Tibial artery (tissue), 4 donors: ENCODE measurements at regions not wholly inside any gene's neighbourhood (a gene's known extent, or its start where the extent isn't known, plus 50 kb on each side); places are given as distances from the start of the nearest gene placed in this dataset.

Source experiments
- DNase-seq, 2 donors: peaks; one replicate each; pipeline ENCODE4 v3.0.0-alpha.2; 2019
- H3K27ac ChIP-seq, 2 donors: fragments of 200-600 bp; sonication (generic) in 1 of 2; 1 replicate in 1 of 2; 2 replicates in 1 of 2; pipeline ENCODE4 v1.5.1; 2018 to 2019; ENCODE audit warnings: mild to moderate bottlenecking in 1 of 2
- H3K27me3 ChIP-seq, 2 donors: fragments of 200-600 bp; sonication (generic) in 1 of 2; one replicate each; pipeline versions ENCODE4 v1.5.1 to v1.6.0; 2016 to 2019
- H3K36me3 ChIP-seq, 3 donors: fragments of 200-600 bp; sonication (generic) in 2 of 3; one replicate each; pipeline ENCODE4 v1.5.1; 2016 to 2019; ENCODE audit warnings: mild to moderate bottlenecking in 2 of 3
- H3K4me1 ChIP-seq, 4 donors: fragments of 200-600 bp; sonication (generic) in 2 of 4; 1 replicate in 3 of 4; 2 replicates in 1 of 4; pipeline ENCODE4 v1.5.1; 2016 to 2019
- H3K4me3 ChIP-seq, 2 donors: fragments of 200-600 bp; sonication (generic) in 1 of 2; 1 replicate in 1 of 2; 2 replicates in 1 of 2; pipeline ENCODE4 v1.5.1; 2018 to 2019; ENCODE audit warnings: mild to moderate bottlenecking in 2 of 2
- H3K9me3 ChIP-seq, 3 donors: fragments of 200-600 bp; sonication (generic) in 1 of 3; one replicate each; pipeline ENCODE4 v1.5.1; 2016 to 2019
- CTCF ChIP-seq, 2 experiments: fragments of 200-600 bp in 1 of 2; fragments of 450-650 bp in 1 of 2; IDR thresholded peaks; one replicate each; pipeline ENCODE4 v1.5.1; 2017 to 2019; ENCODE audit warnings: antibody characterized with exemption in 2 of 2, mild to moderate bottlenecking in 1 of 2, moderate library complexity in 1 of 2
- intact Hi-C: fragments of 100-400 bp; cut with DNase I; formaldehyde crosslinking; loops from one replicate; pipeline ENCODE4 v1.15.0; 2023; ENCODE audit warnings: low total_unique reads

GRCh38 chr12:63222582-63222981 lies 71.6 kb upstream of the AVPR1A start:
- Histone ChIP-seq H3K4me1 (peaks cover 0 to 7% (median 0%) of the 10 kb centered on the region in 4 donors), H3K36me3 (no peaks in the 10 kb centered on the region), H3K27me3 (no peaks in the 10 kb centered on the region), H3K4me3 (no peak overlapping the region), H3K9me3 (no peaks in the 10 kb centered on the region), H3K27ac (no peak overlapping the region)
- no peak for DNase-seq
- TF ChIP-seq CTCF (IDR thresholded peaks at IDR 0.05) = no peak
- intact Hi-C loops = no loop called here

GRCh38 chr12:63220921-63221320 lies 69.9 kb upstream of the AVPR1A start:
- Histone ChIP-seq H3K9me3 (no peaks in the 10 kb centered on the region), H3K27me3 (no peaks in the 10 kb centered on the region), H3K27ac (no peak overlapping the region), H3K4me1 (peaks cover 0 to 7% (median 0%) of the 10 kb centered on the region in 4 donors), H3K4me3 (no peak overlapping the region), H3K36me3 (no peaks in the 10 kb centered on the region)
- no peak for TF ChIP-seq CTCF (IDR thresholded peaks at IDR 0.05)
- no peak for DNase-seq
- intact Hi-C loops = no loop called here

- DNase-seq = no peak
- TF ChIP-seq CTCF (IDR thresholded peaks at IDR 0.05) = no peak
- Histone ChIP-seq H3K36me3 (no peaks in the 10 kb centered on the region), H3K4me3 (no peak overlapping the region), H3K27ac (no peak overlapping the region), H3K9me3 (no peaks in the 10 kb centered on the region), H3K4me1 (peaks cover 0 to 8% (median 0%) of the 10 kb centered on the region in 4 donors), H3K27me3 (no peaks in the 10 kb centered on the region)
- intact Hi-C loops = no loop called here
Measured at GRCh38 chr12:63212316-63212715, 61.3 kb upstream of the AVPR1A start.

GRCh38 chr12:63208956-63209355 lies 58.0 kb upstream of the AVPR1A start:
- Histone ChIP-seq H3K36me3 (no peaks in the 10 kb centered on the region), H3K27me3 (no peaks in the 10 kb centered on the region), H3K4me1 (peaks cover 0 to 11% (median 0%) of the 10 kb centered on the region in 4 donors), H3K9me3 (no peaks in the 10 kb centered on the region), H3K27ac (no peak overlapping the region), H3K4me3 (no peak overlapping the region)
- no peak for TF ChIP-seq CTCF (IDR thresholded peaks at IDR 0.05)
- DNase-seq = no peak
- intact Hi-C loops = no loop called here

GRCh38 chr12:63206909-63207308 lies 55.9 kb upstream of the AVPR1A start:
- TF ChIP-seq CTCF (IDR thresholded peaks at IDR 0.05) = no peak
- Histone ChIP-seq H3K27me3 (no peaks in the 10 kb centered on the region), H3K4me3 (no peak overlapping the region), H3K9me3 (no peaks in the 10 kb centered on the region), H3K4me1 (peaks cover 0 to 11% (median 0%) of the 10 kb centered on the region in 4 donors), H3K36me3 (no peaks in the 10 kb centered on the region), H3K27ac (no peak overlapping the region)
- peak in 1 of 2 donors; percentile 28 for DNase-seq
- intact Hi-C loops = no loop called here

- intact Hi-C loops = no loop called here
- Histone ChIP-seq H3K27me3 (no peaks in the 10 kb centered on the region), H3K4me3 (no peak overlapping the region), H3K4me1 (peaks cover 0 to 11% (median 0%) of the 10 kb centered on the region in 4 donors), H3K27ac (no peak overlapping the region), H3K9me3 (no peaks in the 10 kb centered on the region), H3K36me3 (no peaks in the 10 kb centered on the region)
- no peak for TF ChIP-seq CTCF (IDR thresholded peaks at IDR 0.05)
- DNase-seq = no peak
Measured at GRCh38 chr12:63206494-63206893, 55.5 kb upstream of the AVPR1A start.
